ENCODE measurements at regions not wholly inside any gene's neighbourhood (a gene's known extent, or its start where the extent isn't known, plus 50 kb on each side); places are given as distances from the start of the nearest gene placed in this dataset.

- DNase-seq (ENCODE audit: low read depth), result no peak
Measured at GRCh38 chr2:41886757-41887156, 161.1 kb upstream of the PKDCC start.

DNA sequence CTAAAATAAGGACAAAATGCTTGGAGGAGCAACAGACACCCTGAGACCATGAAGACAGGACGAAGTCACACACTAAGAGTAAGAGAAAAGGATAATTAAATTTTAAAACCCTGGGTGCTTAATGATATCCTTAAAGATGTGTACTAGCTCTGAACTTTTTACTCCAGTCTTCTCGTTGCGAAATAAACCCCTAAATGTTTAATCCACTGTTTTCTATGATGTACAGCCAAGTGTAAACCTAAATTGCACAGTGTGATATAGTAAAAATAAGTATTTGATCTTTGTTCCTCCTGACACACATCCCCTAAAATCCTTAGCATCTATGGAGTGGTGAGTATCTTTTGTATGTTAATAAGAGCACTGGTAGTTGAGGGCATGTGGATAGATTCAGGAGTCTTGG is 157.5 kb upstream of the PKDCC start:
- no peak for DNase-seq (ENCODE audit: low read depth)

DNA sequence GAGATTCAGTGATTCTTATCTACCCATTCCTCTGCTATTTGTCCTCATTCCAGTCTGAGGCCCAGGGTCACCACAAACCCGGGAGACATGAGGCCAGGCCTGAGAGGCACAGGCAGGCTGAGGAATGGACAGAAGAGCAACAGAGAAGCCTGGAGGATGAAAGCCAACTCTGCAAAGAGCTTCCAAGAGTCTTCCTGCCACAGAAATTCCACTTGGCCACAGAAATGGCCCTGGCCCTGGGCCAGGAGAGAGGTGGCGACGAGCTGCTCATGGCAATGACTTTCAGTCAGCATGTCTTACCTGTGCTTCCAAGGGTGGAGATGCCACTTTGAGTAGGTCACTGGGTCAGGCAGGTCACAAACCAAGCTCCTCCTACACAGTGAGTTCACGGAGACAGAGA is 155.3 kb upstream of the PKDCC start:
- no peak for DNase-seq (ENCODE audit: low read depth)

DNA sequence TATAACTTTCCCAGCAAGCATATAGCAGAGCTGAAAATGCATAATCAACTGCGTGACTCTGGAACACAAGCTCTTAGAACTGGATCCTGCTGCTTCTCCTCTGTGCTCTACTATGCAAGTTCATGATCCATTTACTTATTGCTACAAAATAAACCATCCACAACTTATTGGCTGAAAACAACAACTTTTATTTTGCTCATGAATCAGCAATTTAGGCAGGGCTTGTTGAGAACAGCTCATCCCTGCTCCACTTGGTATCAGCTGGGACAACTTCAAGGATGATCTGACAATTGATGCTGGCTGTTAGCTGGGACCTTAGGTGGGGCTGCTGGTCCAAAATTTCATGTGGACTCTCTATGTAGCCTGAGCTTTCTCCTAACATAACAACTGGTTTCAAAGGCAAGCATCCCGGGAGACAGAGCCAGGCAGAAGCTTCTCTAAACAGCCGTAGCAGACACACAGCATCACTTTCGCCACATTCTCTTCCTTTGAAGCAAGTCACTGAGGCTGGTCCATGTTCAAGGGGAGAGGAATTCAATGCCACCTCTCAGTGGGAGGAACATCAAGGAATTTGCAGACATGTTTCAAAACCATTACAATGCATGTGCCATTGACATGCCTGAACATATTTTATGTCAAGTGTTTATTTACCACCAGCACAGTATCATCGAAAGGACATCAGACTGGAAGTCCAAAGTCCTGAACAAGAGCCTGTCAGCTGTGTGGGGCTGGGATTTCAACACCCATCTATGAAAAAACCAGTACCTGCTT is 153.1 kb upstream of the PKDCC start:
- no peak for DNase-seq (ENCODE audit: low read depth)

DNA sequence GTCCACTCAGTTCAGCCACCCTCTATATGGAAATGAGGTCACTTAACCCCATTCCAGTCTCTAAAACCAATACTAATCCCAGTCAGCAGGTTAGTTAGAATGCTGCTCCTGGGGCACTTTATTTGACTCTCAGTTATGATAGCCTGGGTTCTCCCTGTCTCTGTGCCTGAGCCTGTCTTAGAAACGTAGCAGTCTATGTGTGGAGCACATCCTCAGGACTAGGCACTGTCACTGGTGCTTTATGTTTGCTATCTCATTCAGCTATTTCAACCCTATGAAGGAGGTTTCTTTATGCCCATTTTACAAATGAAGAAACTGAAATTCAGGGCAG is 152.5 kb upstream of the PKDCC start:
- DNase-seq (ENCODE audit: low read depth), result no peak

GRCh38 chr2:41896186-41896846 is 151.5 kb upstream of the PKDCC start:
- DNase-seq (ENCODE audit: low read depth), result no peak

- DNase-seq (ENCODE audit: low read depth), result no peak
Measured at GRCh38 chr2:41899189-41899588, 148.6 kb upstream of the PKDCC start.

DNA sequence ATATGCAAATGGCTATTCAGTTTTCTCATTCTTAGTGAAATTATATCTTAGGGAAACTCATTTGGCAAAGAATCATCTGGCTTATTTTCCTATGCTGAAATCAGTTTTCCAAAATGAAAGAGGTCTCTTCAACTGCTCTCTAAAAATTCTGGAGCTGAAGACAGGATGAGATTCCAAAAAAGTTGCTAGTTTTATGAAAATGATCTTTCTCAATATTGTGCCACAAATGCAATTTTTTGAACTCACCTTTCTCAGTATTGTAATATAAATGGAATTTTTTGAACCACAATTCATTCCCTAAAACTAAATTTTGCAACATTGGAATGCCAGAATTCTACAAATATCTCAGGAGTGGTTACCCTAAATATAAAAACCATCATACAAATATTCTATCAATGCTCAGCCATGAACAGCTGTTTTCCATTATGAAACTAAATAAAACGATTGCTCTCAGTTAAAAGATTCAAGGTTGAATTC is 147.7 kb upstream of the PKDCC start:
- no peak for DNase-seq (ENCODE audit: low read depth)

DNA sequence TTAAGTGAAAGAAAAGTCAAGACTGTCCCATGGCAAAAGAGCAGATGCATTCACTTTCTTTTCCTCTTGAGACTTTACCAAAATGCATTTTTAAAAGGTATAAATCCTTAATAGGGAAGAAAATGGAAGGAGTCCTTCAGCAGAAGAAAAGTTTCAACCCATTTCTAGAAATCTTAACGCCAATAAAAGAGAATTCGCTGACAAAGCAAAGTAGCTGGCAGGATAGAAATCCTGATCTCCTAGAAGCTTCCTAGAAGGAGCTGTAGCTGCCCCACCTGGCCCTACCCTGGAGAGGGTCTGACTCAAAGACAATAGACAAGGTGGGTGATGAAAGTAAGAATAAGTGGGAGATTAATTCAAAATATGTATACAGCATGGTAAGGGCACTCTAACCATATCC is 144.9 kb upstream of the PKDCC start:
- DNase-seq (ENCODE audit: low read depth), result no peak

DNA sequence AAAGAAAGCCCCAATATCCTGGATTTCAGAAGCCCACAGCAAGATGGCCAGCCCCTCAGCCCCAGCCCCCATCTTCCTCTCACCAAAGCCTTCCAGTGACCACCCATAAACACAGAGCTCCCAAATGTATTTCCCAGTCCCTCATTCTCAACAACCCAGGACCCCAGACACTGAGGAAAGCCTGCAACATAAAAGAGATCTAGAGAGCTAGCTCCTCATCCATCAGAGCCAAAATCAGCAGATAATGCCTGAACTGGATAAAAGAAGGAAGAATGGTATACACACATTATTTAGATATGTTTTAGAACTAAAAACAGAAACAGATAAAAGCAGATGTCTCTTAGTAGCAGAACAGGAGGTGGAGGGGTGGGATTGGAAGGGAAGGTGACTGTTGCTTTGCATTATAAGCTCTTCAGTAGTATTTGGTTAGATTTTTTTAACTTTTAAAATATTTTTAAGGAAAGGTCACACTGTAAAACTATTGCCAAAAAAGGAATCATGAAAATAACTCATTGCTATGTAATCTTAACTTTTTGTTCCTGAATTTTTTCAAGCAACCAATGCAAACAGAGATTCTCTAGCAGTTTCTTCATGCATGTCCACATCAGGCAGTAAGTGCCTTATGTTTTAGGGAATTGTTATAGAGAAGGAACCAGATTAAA is 144.2 kb upstream of the PKDCC start:
- no peak for DNase-seq (ENCODE audit: low read depth)

- DNase-seq (ENCODE audit: low read depth), result no peak
Measured at GRCh38 chr2:41904459-41904858, 143.4 kb upstream of the PKDCC start.

GRCh38 chr2:41905597-41906337 is 142.1 kb upstream of the PKDCC start:
- no peak for DNase-seq (ENCODE audit: low read depth)

- DNase-seq (ENCODE audit: low read depth), result no peak
Measured at GRCh38 chr2:41906338-41906725, 141.5 kb upstream of the PKDCC start.

DNA sequence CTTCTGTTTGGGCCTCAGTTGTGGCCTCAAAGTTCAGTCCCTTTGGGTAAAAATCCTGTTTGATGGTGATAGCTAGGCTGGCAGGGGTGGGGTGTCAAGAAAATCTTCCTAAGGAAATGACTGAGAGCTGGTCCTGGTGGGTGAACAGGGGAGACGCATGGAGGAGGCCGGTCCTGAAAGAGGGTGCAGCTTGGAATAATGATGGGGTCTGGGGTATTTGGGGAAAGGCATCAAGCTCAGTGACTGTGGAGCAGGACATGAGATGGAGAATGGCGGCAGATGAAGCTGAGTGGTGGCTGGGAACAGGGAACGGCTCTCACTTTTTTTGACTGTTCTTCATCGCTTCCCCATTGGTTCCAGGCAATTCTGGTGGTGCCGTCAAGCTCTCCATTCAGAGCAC is 140.7 kb upstream of the PKDCC start:
- no peak for DNase-seq (ENCODE audit: low read depth)

GRCh38 chr2:41907771-41908207 is 140.0 kb upstream of the PKDCC start:
- DNase-seq (ENCODE audit: low read depth), result no peak

DNA sequence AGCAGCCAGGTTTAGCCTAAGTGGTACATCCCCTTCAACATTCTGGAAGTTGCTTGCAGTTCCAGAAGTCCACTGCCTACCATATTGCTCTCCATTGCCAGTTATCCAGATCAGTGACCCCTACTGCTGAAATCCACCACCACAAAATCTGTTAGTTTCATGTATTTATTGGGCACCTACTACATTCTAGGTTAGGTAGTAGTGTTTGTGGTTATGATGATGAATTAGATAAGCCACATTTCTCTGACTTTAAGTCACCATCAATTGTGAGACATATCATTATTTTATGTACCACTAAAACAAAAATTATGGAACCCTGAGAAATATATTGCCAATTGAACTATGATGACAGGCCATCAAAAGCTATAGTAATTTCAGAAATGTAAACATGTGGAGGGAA is 139.5 kb upstream of the PKDCC start:
- DNase-seq (ENCODE audit: low read depth), result no peak

DNA sequence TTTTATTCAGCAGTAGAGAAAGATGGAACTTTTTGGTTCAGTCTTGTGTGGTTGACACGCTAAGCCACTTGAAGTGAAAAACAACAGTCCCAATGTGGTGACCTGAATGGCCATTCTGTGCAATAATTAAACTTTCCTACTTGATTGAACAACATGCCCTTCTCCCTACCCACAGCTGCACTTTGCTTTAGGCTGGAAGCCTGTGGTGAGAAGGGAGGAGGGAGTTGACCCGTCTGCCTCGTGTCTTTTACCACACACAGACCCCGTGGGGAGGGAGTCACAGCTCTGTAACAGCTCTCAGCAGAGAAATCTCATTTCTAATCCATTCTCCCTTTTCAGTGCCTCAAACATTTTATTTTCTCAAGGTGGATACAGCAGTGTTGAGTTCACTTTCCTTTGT is 138.2 kb upstream of the PKDCC start:
- DNase-seq (ENCODE audit: low read depth), result no peak

DNA sequence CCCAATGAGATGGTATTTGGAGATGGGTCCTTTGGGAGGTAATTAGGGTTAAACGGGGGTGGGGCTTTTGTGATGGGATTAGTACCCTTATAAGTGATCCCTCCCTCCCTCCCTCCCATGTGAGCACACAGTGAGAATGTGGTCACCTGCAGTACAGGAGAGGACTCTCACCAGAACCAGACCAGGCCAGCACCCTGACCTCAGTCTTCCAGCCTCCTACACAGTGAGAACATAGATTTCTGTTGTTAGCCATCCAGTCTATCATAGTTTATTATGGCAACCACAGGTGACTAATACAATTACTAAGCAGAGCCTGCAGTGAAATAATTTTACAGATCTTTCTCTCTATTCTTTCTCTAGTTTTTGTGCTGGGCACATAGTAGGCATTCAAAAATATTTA is 137.7 kb upstream of the PKDCC start:
- no peak for DNase-seq (ENCODE audit: low read depth)

- no peak for DNase-seq (ENCODE audit: low read depth)
Measured at GRCh38 chr2:41911033-41911432, 136.8 kb upstream of the PKDCC start.

GRCh38 chr2:41912337-41912736 is 135.5 kb upstream of the PKDCC start:
- no peak for DNase-seq (ENCODE audit: low read depth)

DNA sequence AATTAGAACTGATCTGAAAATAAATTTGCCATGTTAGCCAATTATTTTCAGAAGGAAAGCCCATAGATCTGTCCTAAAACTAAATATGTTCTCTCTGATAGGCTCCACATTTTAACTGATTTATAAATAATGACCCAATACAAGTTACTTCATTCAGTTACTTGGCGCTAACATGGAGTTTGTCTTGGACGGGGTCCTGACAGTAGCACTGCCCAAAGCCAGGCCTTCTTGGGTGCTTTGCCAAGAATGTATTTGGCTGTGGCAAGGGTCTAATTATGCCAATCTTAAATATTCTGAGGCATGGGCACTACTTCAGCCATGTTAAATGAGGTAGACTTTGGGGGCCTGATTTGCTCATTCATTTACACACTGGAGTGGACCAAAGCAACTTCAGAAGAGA is 135.0 kb upstream of the PKDCC start:
- DNase-seq (ENCODE audit: low read depth), result no peak

DNA sequence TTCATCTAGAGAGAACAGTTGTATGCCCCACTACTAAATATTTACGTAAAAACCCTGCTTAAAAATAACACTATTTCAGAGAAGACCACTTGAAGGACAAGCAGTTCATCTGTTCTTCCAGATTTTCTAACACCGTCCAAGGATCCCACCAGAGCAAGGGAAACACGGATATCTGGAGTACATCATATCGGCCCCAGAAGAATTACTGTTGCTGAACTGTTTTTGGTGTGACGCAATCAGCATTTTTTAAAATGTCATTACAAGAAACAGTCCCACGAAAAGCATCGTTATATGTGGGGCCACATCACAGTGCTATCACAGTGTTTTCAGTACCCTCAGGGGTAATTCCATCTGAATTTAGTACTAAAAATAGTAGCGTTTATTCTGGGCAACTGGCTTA is 134.5 kb upstream of the PKDCC start:
- no peak for DNase-seq (ENCODE audit: low read depth)
